ENCODE measurements at regions not wholly inside any gene's neighbourhood (a gene's known extent, or its start where the extent isn't known, plus 50 kb on each side); places are given as distances from the start of the nearest gene placed in this dataset.

DNA sequence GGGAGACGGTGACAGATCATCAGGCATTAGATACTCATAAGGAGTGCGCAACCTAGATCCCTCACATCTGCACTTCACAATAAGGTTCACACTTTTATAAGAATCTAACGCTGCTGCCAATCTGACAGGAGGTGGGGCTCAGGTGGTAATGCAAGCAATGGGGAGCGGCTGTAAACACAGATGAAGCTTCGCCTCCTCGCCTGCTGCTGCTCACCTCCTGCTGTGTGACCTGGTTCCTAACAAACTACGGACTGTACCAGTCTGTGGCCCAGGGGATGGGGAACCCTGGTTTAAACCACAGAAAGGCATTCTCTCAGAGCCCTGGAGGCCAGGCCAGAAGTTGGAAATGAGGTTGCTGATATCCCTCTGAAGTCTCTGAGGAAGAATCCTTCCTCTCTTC is 323.6 kb downstream of the DRD1 start:
- WGBS (ENCODE audit: insufficient coverage) = 78% methylated on average over 5 of the region's 7 CpGs
- H3K27me3 ChIP-seq (ENCODE audit: control insufficient read depth, insufficient read depth, low read length) = peaks cover 4% of the 10 kb centered on the region
- no peak for DNase-seq
- H3K9me3 ChIP-seq (replicated peaks; ENCODE audit: control insufficient read depth, low read depth, low read length) = no peaks in the 10 kb centered on the region
- no peaks in the 10 kb centered on the region for H3K4me1 ChIP-seq (ENCODE audit: control insufficient read depth, insufficient read depth, low read length)
- H3K4me3 ChIP-seq (ENCODE audit: low read length) = no peak overlapping the region
- H3K36me3 ChIP-seq (ENCODE audit: control insufficient read depth, insufficient read depth, low read length) = no peaks in the 10 kb centered on the region
- no peak overlapping the region for H3K27ac ChIP-seq (ENCODE audit: low read length)

DNA sequence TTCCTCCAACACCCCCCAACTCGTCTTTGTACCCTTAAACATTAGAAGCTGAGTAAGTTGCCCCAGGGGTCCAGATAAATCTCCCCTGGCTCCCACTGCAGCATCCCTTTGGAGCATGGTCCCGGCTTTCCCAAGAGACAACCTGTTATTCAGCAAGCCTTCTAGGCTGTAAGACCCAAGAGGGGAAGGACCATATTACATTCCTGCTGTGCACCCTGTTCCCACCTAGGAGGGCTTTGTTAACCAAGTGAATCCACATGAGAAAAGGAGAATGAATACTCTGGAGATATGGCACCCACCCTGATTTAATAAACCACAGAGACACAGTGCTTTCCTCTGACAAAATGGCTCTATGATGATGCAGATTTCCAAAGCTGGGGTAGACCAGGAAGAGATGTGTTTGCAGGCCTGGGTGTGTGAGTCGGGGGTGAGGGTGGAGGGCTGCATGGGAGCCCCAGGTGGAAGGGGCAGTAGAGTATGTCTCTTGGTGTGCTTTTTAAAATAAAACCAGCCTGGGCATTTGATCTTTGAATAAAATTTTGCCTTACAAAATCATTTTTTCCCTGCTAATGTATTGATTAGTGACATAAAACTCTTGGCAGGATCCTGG is 325.2 kb downstream of the DRD1 start:
- Histone ChIP-seq H3K27ac (ENCODE audit: low read length) (no peak overlapping the region), H3K27me3 (ENCODE audit: control insufficient read depth, insufficient read depth, low read length) (peaks cover 6% of the 10 kb centered on the region), H3K36me3 (ENCODE audit: control insufficient read depth, insufficient read depth, low read length) (no peaks in the 10 kb centered on the region), H3K4me1 (ENCODE audit: control insufficient read depth, insufficient read depth, low read length) (no peaks in the 10 kb centered on the region), H3K4me3 (ENCODE audit: low read length) (no peak overlapping the region), H3K9me3 (replicated peaks; ENCODE audit: control insufficient read depth, low read depth, low read length) (no peaks in the 10 kb centered on the region)
- no peak for DNase-seq
- 40% methylated on average over 2 of the region's 3 CpGs for WGBS (ENCODE audit: insufficient coverage)

DNA sequence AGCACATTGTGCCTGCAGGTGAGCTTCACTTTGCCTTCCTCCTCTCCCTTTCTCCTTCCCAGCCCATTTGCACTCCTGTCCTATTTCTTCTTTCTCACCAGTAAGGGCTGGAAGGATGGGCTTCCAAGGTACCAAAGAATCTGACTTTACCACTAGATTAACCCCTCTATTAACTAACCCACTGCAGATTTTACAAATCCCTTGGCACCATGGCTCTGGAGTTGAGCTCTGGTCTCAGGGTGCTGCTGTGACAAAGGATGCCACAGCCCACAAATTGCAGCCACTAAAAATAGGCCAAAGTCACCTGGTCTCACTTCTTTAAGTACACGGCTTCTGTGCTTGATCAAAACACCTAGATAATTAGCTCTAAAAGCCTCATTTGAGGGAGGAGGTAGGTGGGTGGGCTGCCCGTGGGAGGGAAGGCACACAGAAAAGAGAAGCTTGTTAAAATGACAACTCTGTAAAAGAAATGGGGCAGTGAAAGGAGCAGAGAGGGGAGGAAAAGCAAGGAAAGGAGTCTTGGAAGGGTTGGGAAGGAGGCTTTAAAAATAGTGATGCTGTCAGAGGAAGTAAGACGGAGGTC is 327.4 kb downstream of the DRD1 start:
- no peaks in the 10 kb centered on the region for H3K9me3 ChIP-seq (replicated peaks; ENCODE audit: control insufficient read depth, low read depth, low read length)
- no peaks in the 10 kb centered on the region for H3K36me3 ChIP-seq (ENCODE audit: control insufficient read depth, insufficient read depth, low read length)
- H3K27me3 ChIP-seq (ENCODE audit: control insufficient read depth, insufficient read depth, low read length) = peaks cover 6% of the 10 kb centered on the region
- H3K4me3 ChIP-seq (ENCODE audit: low read length) = no peak overlapping the region
- no peaks in the 10 kb centered on the region for H3K4me1 ChIP-seq (ENCODE audit: control insufficient read depth, insufficient read depth, low read length)
- 0% methylated on average over 1 of the region's 3 CpGs for WGBS (ENCODE audit: insufficient coverage)
- no peak overlapping the region for H3K27ac ChIP-seq (ENCODE audit: low read length)
- no peak for DNase-seq

- Histone ChIP-seq H3K9me3 (replicated peaks; ENCODE audit: control insufficient read depth, low read depth, low read length) (no peaks in the 10 kb centered on the region), H3K4me3 (ENCODE audit: low read length) (no peak overlapping the region), H3K4me1 (ENCODE audit: control insufficient read depth, insufficient read depth, low read length) (no peaks in the 10 kb centered on the region), H3K27ac (ENCODE audit: low read length) (no peak overlapping the region), H3K36me3 (ENCODE audit: control insufficient read depth, insufficient read depth, low read length) (no peaks in the 10 kb centered on the region), H3K27me3 (ENCODE audit: control insufficient read depth, insufficient read depth, low read length) (peaks cover 6% of the 10 kb centered on the region)
- 56% methylated on average over 9 of the region's 9 CpGs for WGBS (ENCODE audit: insufficient coverage)
- no peak for DNase-seq
Measured at GRCh38 chr5:175115831-175116230, 328.2 kb downstream of the DRD1 start.

- 83% methylated on average over 1 of the region's 2 CpGs for WGBS (ENCODE audit: insufficient coverage)
- no peak overlapping the region for H3K4me3 ChIP-seq (ENCODE audit: low read length)
- H3K36me3 ChIP-seq (ENCODE audit: control insufficient read depth, insufficient read depth, low read length) = no peaks in the 10 kb centered on the region
- no peak overlapping the region for H3K27ac ChIP-seq (ENCODE audit: low read length)
- DNase-seq = no peak
- peaks cover 6% of the 10 kb centered on the region for H3K27me3 ChIP-seq (ENCODE audit: control insufficient read depth, insufficient read depth, low read length)
- H3K9me3 ChIP-seq (replicated peaks; ENCODE audit: control insufficient read depth, low read depth, low read length) = peaks cover 4% of the 10 kb centered on the region
- no peaks in the 10 kb centered on the region for H3K4me1 ChIP-seq (ENCODE audit: control insufficient read depth, insufficient read depth, low read length)
Measured at GRCh38 chr5:175113947-175114346, 330.0 kb downstream of the DRD1 start.

- no peaks in the 10 kb centered on the region for H3K36me3 ChIP-seq (ENCODE audit: control insufficient read depth, insufficient read depth, low read length)
- no peak overlapping the region for H3K27ac ChIP-seq (ENCODE audit: low read length)
- DNase-seq = no peak
- H3K27me3 ChIP-seq (ENCODE audit: control insufficient read depth, insufficient read depth, low read length) = no peaks in the 10 kb centered on the region
- no peaks in the 10 kb centered on the region for H3K4me1 ChIP-seq (ENCODE audit: control insufficient read depth, insufficient read depth, low read length)
- WGBS (ENCODE audit: insufficient coverage) = 74% methylated on average over 3 of the region's 4 CpGs
- no peak overlapping the region for H3K4me3 ChIP-seq (ENCODE audit: low read length)
- H3K9me3 ChIP-seq (replicated peaks; ENCODE audit: control insufficient read depth, low read depth, low read length) = peaks cover 4% of the 10 kb centered on the region
Measured at GRCh38 chr5:175109058-175109755, 334.8 kb downstream of the DRD1 start.

- no peak overlapping the region for H3K27ac ChIP-seq (ENCODE audit: low read length)
- H3K4me3 ChIP-seq (ENCODE audit: low read length) = no peak overlapping the region
- peaks cover 4% of the 10 kb centered on the region for H3K9me3 ChIP-seq (replicated peaks; ENCODE audit: control insufficient read depth, low read depth, low read length)
- no peaks in the 10 kb centered on the region for H3K36me3 ChIP-seq (ENCODE audit: control insufficient read depth, insufficient read depth, low read length)
- H3K27me3 ChIP-seq (ENCODE audit: control insufficient read depth, insufficient read depth, low read length) = no peaks in the 10 kb centered on the region
- DNase-seq = no peak
- WGBS (ENCODE audit: insufficient coverage) = 100% methylated on average over 1 of the region's 5 CpGs
- no peaks in the 10 kb centered on the region for H3K4me1 ChIP-seq (ENCODE audit: control insufficient read depth, insufficient read depth, low read length)
Measured at GRCh38 chr5:175107865-175108264, 336.1 kb downstream of the DRD1 start.

DNA sequence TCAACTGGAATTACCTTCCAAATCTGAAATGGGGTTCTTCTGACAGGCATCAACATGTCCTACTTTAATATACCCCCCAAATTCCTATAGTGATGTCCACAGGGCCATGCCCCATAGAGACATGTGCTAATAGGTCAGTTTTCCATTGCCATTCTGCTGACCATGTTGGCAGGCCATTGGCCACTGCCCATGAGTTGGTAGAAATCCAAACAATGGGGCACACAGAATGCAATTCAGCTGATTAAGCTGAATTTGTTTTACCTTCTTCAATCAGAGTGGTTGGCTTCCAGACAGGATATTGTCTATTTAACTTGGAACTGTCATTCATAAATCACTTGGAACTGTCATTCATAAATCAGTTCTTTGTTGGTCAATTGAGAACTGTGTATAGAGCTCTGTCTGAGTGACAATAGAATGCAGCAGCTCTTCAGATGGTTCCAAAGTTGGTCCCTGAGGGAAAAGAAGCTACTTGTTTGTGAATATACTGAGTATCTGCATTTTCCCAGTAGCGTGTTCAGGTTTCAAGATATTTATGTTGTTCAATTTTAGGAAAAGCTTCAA is 336.9 kb downstream of the DRD1 start:
- Histone ChIP-seq H3K9me3 (replicated peaks; ENCODE audit: control insufficient read depth, low read depth, low read length) (peaks cover 4% of the 10 kb centered on the region), H3K27me3 (ENCODE audit: control insufficient read depth, insufficient read depth, low read length) (no peaks in the 10 kb centered on the region), H3K27ac (ENCODE audit: low read length) (no peak overlapping the region), H3K36me3 (ENCODE audit: control insufficient read depth, insufficient read depth, low read length) (no peaks in the 10 kb centered on the region), H3K4me3 (ENCODE audit: low read length) (no peak overlapping the region), H3K4me1 (ENCODE audit: control insufficient read depth, insufficient read depth, low read length) (no peaks in the 10 kb centered on the region)
- WGBS (ENCODE audit: insufficient coverage) = no CpG with 5 or more reads among the region's 1 CpG
- no peak for DNase-seq

DNA sequence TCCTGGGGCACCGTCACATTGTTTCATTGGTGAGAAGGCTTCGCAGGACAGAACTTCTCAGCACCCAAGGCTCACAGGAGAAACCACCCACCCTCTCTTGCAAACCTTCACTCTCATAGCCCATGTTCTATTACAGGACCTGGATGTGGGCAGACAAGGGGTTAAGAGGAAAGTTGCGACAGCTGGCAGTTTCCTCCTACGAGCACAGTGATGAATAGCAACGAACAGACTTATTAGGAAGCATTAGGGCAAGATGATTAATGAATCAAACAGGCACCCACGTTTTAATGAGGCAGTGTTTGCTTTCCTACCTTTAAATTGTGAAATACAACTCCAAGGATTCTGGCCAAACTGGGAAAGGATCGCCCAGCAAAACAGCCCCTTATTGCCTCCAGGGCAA is 339.3 kb downstream of the DRD1 start:
- H3K4me1 ChIP-seq (ENCODE audit: control insufficient read depth, insufficient read depth, low read length) = no peaks in the 10 kb centered on the region
- no peak for DNase-seq
- WGBS (ENCODE audit: insufficient coverage) = 100% methylated on average over 1 of the region's 7 CpGs
- H3K4me3 ChIP-seq (ENCODE audit: low read length) = no peak overlapping the region
- H3K36me3 ChIP-seq (ENCODE audit: control insufficient read depth, insufficient read depth, low read length) = no peaks in the 10 kb centered on the region
- H3K27ac ChIP-seq (ENCODE audit: low read length) = no peak overlapping the region
- H3K9me3 ChIP-seq (replicated peaks; ENCODE audit: control insufficient read depth, low read depth, low read length) = peaks cover 4% of the 10 kb centered on the region
- no peaks in the 10 kb centered on the region for H3K27me3 ChIP-seq (ENCODE audit: control insufficient read depth, insufficient read depth, low read length)

DNA sequence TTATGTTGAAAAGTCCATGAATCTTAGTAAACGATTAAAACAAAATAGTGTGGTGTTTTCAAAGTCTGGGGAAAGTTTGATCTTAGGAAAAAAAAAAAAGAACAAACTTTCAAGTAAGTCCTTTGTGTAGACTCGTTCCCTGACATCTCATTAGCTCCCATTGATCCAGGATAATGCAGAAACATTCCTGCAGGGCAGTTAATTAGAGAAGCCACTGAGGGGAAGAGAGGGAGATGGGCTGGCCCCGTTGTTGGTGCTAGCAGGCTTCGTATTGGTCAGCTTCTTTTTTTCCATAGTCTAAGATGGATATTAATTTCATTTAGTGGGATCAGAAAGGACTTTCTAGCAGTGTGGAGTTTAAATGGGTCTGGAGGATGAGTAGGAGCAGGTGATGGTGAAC is 340.2 kb downstream of the DRD1 start:
- H3K4me3 ChIP-seq (ENCODE audit: low read length) = no peak overlapping the region
- H3K4me1 ChIP-seq (ENCODE audit: control insufficient read depth, insufficient read depth, low read length) = no peaks in the 10 kb centered on the region
- 56% methylated on average over 2 of the region's 4 CpGs for WGBS (ENCODE audit: insufficient coverage)
- no peak for DNase-seq
- H3K27ac ChIP-seq (ENCODE audit: low read length) = no peak overlapping the region
- H3K27me3 ChIP-seq (ENCODE audit: control insufficient read depth, insufficient read depth, low read length) = no peaks in the 10 kb centered on the region
- H3K36me3 ChIP-seq (ENCODE audit: control insufficient read depth, insufficient read depth, low read length) = no peaks in the 10 kb centered on the region
- no peaks in the 10 kb centered on the region for H3K9me3 ChIP-seq (replicated peaks; ENCODE audit: control insufficient read depth, low read depth, low read length)

Measured in muscle of leg (tissue), 3 donors.